ENCODE measurements at regions not wholly inside any gene's neighbourhood (a gene's known extent, or its start where the extent isn't known, plus 50 kb on each side); places are given as distances from the start of the nearest gene placed in this dataset.

DNA sequence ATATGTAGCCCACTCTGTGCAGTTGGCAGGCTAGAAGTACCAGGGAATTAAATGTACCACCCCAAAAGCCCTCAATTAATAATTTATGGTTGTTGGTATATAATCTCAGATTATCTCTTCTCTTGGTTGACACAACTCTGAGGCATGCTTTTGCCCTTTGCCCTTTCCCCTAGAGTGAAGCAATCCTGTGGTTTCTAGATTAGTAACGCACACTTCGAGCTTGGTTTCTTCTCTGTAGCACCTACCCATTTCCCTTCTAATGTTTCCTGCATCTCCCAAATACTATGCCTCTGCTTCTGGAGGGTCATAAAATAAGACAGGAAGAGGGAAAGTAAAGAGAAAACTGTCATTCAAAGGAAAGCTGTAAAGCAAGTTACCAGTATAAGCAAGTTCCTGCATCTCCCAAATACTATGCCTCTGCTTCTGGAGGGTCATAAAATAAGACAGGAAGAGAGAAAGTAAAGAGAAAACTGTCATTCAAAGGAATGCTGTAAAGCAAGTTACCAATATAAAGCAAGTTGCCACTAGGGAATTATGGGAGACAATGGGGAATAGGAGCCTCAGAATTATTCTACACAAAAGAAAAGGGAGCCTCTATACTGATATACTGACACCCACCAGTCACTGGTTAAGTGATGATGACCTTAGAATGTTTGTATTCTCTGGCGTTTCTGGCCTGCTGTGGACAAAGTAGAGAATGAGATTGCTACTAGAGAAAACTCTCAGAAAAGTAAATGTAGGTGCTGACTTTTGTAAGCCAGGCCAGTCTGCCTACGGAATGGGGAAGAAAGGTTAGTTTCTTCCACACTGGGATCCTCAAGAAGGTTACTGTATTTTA is 862.6 kb upstream of the MAN1A1 start:
- DNase-seq, result no peak

DNA sequence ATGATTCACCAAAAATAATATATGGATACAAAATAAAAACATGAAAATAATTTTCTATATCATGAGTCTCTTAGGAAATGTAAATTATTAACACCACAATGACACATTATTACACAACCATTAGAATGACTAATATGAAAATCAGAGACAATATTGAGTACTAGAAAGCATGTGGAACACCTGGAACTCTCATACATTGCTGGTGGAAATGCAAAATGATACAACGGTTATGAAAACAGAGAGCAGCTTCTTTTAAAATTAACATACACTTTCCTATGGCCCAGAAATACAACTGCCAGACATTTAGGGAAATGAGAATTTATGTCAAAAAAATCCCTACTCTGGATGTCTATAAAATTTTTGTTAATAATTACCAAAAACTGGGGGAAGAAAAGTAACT is 853.3 kb upstream of the MAN1A1 start:
- no peak for DNase-seq

DNA sequence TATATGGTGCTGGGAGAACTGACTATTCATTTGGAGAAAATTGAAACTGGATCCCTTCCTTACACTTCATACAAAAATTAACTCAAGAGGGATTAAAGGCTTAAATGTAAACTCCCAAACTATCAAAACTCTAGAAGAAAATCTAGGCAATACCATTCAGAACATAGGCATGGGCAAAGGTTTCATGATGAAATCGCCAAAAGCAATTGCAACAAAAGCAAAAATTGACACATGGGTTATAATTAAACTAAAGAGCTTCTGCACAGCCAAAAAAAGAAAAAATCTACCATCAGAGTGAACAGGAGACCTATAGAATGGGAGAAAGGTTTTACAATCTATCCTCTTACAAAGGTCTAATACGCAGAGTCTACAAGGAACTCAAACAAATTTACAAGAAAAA is 851.3 kb upstream of the MAN1A1 start:
- no peak for DNase-seq

DNA sequence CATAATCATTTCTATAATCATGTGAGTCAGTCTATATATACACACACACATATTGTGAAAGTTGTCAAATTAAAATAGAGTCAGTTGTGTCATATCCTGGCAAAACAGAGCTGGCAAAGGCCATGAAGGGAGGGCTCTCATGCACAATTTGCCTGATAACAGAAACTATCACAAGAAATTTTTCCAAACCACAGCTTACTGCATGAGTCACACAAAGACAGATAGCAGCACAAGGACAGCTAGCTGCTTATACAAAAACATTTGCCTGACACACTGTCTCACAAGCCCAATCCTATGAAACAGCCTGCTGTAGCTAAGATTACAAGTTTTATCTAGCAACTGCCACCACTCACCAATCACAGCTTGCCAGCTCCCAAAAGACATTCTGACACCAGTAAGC is 848.5 kb upstream of the MAN1A1 start:
- DNase-seq, result no peak

DNA sequence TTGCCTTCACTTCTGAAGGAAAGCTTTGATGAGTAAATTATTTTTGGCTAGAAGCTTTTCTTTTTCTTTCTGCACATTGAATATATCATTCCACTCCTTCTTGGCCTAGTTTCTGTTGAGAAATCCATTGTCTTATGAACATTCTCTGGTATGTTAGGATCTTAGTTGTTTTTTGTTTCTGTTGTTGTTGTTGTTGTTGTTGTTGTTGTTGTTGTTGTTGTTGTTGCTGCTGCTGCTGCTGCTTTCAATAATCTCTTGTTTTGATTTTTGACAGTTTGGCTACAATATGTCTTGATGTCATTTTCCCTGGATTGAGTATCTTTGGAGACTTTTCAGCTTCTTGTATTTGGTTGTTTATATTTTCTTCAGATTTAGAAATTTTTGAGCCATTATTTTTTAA is 836.5 kb upstream of the MAN1A1 start:
- no peak for DNase-seq

DNA sequence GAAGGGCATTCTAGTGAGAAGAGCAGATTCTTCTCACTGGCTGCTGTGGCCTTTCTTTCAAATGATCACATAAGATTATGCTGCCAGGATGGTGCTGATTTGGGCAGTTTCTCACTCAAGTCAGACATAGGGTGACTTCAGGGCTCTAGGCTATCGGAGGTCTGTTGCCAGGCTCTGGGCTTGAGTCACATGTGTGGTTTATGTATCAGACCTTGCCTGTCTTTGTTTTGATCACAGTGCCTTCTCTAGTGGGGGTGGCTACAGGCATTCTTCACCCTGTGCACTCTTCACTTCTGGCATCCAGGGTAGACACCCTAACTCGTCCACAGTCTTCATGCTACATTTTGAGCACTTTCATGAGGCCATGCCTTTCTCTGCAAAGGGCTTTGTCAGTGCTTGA is 823.7 kb upstream of the MAN1A1 start:
- no peak for DNase-seq

DNA sequence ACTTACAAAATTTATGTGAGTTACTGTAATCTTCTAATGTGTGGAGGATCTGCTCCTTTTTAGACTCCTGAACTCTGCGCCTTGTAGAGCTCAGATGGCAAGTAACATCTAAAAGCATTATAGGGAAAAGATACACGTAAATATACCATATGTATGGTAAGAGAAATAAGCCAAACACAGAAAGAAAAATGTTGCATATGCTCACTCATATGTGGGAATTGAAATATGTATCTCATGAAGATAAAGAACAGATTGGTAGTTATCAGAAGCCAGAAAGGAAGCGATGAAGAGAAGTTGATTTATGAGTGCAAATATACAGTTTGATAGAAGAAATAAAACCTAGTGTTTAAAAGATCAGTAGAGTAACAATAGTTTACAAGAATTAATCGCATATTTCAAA is 815.0 kb upstream of the MAN1A1 start:
- DNase-seq, result no peak

DNA sequence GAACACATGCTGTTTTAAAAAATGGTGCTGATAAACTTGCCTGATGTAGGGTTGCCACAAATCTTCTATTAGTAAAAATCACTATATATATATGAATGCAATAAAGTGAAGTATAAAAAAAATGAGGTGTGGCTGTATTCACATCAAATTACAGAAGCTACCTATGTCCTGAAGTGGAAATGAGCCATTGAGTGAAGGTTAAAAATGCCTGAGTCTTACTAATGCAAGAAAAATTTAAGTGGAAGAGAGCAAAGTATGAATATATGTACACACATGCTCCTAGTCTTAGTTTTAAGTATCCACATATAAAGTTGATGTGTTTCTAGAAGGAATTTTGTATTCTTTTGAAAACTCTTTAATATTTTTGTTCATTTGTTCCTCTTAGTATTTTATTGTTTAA is 808.3 kb upstream of the MAN1A1 start:
- no peak for DNase-seq

DNA sequence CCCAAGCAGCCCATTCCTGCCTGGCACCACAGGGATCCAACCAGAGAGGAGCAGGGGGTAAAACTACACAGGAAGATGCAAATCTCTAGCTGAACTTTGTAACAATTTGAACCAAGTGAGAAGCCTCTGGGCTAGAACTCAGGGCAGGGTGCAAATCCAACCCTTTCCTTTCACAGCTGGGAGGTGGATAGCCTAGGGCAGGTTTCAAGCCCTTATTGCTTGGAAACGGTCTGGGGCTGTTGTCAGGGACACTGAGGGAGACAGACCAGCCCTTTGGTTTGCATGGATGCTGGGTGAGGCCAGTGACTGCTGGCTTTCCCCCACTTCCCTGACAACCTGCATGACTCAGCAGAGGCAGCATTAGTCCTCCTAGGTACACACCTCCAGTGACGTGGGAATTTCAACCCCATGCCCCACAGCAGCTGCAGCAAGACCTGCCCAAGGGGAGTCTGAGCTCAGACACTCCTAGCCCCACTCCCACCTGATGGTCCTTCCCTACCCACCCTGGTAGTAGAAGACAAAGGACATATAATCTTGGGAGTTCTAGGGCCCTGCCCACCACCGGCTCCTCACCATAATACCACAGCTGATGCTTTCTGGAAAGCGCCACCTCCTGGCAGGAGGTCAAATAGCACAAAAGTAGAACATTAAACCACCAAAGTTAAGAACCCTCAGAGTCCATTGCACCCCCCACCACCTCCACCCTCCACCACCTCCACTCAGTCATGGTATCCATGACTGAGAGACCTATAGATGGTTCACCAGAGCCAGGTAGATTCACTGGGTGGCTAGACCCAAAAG is 797.7 kb upstream of the MAN1A1 start:
- no peak for DNase-seq

DNA sequence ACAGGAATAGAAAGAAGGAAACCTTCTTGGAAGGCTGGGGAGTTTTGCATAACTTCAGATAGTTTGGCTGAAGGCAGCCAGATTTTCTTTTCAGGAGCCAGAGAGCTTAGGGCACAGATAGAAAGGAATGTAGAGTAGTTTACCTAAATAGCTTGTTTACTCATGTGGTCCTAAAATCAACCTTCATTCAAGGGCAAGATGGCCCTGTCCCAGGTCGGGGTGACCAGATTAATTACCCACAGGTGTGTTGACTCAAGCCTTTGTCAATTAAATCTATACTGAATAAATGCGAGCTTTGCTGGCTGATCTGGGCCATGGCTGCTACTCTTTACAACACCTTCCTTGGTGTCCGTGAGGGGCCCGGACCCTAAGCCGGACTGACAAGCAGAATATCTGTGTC is 792.0 kb upstream of the MAN1A1 start:
- no peak for DNase-seq

DNA sequence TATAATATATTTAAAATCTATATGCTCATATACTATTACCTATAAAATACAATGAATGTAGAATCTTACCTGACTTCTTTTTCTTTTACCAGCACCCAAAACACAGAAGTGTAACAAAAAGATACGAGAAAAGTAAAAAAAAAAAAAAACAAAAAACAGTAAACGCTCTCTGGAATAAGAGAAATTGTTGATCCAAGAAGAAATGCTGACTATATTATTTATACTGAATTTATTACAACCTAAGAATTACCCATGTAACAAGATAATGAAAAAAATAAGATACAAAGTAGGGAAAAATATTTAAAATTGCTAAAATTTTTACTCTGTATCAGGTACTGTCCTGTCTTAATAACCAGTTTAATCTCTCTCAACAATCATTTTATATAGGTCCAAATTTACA is 787.9 kb upstream of the MAN1A1 start:
- DNase-seq, result no peak

DNA sequence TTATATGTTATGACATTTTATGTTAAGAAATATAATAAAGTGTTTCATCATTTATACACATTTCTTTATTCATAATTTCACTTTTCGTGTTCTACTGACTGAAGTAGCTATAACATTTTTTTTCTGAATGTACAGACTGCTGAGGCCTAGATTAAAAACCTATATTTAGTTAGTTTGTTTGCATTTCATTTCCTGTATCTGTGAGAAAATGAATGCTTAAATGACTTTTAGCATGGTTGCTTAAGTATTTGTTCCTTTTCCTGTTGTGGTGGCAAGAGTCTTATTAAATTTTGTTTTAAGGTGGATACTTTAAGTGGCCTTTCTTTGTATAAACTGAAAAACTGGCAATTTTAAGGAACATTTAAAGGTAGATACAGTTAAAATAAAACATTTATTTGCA is 779.7 kb upstream of the MAN1A1 start:
- DNase-seq, result no peak

DNA sequence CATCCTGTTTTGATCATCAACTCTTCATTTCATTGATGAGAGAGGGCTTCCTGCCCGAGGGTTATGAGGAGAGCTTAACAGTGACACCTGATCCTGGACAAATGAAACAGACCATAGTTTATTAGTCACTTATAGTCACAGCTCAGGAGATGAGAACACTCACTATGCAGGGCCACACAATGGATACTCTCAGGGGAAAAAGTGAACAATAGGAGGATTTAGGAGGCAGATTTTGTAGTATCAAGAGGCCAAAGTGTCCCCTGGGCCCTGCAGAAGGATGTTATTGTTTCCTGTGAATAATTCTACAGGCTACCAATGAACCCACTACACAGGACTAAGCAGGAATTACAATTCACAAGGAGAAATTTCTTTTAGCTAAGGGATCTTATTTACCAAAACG is 772.8 kb upstream of the MAN1A1 start:
- no peak for DNase-seq

DNA sequence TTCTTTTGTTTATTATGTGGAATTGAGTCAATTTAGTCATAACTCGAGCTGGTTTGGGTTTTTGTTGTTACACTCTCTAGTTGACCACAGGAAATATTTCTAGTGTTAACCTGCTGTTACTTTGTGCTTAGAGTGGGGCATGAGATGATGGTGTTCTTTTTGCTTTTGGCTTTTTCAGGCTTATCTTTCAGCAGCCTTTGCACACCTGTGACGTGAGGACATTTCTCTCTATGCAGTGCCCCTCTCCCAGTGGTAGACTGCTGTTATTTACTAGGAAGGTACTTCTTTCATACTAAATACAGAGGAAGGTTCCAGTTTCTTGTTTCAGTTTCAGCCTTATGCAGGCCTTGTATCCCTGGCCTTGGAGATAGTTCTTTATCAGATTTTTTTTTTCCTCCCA is 766.8 kb upstream of the MAN1A1 start:
- DNase-seq, result no peak

DNA sequence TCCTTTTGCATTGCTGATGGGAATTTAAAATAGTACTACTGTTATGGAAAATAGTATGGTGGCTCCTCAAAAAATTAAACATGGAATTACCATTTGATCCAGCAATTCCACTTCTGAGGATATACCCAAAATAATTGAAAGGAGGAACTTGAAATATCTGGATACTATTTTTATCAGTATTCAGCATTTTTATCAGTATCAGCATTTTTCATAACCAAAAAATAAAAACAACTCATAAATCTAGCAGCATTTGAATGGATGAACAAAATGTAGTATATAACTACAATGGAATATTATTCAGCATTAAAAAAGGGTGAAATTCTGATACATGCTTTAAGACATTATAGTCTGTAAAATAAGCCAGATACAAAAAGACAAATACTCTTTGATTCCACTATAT is 763.4 kb upstream of the MAN1A1 start:
- DNase-seq, result no peak

DNA sequence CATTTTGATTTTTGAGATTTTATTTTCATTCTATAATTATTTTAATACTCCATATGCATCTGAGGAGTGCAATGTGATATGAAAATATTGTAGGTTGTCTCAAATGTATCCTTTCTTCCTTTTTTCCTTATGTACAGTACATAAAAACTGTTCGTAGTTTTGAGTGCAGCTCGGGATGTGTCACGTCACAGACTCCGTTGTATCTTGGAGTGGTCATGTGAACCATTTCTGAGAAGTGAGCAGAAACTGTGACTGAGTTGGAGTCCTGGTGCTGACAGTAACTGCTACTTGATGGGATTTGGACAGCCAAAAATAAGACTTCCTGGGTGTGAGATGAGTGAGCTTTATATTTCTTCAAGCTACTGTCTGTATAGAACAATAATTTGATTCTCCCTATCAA is 761.4 kb upstream of the MAN1A1 start:
- no peak for DNase-seq

DNA sequence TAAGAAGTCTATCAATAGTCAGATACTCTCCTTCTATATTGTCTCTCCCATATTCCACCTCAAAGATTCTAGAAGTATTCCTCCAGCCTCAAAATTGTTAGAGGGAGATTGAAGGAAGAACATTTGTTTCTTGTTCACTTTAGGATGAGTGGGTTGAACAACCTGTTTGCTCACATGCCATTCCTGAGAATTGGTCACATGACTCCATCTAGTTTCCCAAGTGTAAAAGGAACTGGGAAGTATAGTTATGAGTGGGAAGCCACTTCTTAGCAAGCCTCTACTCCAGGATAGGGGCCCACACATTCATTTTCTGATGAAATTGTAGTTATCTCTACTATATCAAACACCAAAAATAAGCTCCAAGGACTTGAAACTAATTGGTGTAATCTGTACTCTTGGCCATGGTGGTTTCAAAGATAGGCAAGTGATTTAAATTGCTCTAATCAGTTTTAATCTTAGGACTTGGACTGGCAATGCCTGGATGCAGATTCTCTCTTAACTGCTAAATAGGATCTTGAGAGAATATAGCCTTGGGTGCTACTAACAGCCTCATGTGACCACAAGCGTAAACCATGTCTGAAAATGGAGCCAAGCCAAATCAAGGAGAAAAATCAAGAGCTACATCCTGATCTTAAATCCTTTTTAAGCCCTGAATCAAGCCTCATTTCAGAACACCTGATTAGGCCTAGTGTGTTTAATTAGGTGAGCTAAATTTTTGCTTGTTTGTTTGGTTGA is 758.7 kb upstream of the MAN1A1 start:
- DNase-seq, result no peak

DNA sequence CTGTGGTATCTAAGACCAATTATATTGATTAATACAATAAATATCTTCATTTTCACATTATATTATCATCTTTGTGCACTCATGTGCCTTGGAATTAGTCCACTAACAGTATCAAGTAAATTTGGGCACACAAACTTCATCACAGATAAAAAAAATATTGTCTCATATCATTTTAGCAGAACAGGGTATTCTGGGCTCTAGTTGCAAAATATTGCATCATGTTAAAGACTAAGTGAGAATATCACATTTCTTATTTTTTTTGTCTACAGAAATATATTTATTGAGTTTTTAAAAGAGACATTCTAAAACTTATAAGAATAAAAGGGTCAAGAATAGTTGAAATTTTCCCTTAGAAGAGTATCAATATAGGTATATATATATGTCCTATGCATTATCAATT is 754.1 kb upstream of the MAN1A1 start:
- no peak for DNase-seq

DNA sequence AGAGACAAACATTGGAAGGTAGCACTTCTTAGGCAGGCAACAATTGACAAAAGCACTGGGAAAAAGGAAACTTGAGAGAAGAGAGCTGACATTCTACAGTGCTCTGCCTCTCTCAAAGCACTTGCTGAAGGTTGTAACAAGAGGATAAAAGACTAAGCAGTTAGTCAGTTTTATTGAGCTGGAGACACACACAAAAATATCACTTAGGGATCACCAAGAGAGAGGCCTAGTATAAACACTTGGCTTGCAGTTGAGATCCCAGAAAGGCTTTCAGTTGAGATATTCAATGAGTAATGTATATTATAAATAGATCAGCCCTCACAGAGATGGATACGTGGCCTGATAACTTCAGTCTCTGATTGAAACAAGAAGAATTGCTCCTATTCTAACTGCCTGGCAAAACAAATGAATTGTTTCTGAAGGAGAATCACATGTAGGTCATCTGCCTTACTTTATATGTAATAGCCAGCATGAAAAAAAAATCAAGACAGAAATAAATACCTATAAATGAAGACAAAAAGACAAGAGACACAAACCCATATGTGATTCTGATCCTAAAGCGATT is 747.2 kb upstream of the MAN1A1 start:
- DNase-seq, result no peak

DNA sequence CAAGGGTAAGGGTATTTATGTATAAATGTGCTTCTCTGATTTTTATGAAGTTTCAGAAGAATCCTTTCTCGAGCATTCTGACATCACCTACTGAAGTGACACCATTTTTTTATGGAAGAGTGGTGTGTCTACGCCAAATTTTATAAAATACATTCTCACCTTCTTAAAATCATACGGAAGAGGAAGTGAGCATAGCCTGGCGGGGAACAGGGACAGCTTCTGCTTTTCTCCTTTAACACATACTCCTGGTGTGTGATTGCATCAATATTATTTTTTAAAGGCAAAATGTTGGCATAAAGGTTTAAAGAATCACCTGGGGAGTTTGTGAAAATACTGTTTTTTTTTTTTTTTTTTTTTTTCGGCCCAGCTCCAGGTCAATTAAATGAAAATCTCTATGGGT is 733.6 kb upstream of the MAN1A1 start:
- DNase-seq, result no peak

DNA sequence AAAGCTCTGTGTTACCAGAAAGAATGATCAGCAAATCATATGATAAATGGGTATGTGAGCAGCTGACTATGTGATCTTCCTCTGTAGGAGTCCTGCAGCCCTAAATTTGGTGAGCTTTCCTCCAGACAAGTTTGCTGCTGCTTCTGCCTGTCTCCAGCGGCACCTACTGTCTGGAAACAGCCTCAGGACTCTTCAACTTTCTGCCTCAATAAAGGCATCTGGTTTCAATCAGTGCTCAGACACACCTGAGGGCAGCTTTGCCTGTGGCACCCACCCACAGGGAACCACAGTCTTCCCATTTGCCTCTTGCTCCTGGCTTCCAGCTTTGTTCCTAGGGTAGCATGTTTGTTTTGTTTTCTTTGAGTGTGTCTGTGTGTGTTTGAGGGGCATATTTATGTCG is 727.9 kb upstream of the MAN1A1 start:
- no peak for DNase-seq

DNA sequence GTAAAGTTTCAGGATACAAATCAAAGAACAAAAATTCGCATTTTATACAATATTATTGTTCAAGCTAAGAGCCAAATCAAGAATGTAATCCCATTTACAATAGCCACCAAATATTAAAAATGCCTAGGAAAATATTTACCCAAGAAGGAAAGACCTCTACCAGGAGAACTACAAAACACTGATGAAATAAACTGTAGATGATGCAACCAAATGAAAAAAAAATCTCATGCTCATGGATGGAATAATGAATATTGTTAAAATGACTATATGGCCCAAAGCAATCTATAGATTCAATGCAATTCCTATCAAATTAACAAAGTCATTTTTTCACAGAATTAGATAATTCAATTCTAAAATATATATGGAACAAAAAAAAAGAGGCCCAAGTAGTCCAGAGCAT is 708.8 kb upstream of the MAN1A1 start:
- no peak for DNase-seq

DNA sequence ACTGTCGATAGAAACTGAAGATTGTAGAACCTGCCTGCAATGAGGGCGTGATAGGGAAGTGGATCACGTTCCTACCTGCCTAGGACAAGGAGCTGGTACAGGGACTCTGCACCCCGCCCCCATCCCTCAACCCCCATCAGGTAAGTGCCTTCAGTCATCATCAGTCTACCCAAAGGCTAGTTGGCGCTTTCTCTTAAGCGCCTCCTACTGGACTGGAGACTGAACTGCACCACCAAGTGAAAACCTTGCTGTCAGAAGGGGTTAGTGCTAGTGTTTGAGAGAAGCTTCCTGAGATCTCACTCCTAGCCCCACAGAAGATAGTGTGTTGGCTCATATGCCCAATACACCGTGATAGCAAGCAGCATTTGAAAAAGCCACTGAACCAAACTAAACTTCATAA is 706.5 kb upstream of the MAN1A1 start:
- no peak for DNase-seq

DNA sequence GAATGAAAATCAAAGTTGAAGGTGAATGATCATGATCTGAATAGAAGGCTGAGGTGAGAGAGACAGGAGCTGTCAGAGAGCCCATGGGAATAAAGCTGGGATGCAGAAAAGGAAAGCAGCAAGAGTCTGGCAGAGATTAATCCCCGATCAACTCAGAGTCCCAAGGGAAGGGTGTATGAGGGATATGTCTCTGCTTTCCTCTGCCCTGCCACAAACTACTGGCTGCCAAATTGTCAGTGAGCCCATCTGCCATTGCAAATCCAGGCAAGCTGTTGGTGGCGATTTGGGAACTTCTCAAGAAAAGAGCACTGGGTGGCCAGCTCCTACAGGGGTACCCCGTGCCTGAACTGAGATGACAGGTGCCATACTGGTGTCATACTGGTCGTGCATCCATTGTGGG is 705.5 kb upstream of the MAN1A1 start:
- DNase-seq, result no peak

All from GF-D8 (cell line).